C4-2B (cell line): ENCODE measurements at regions not wholly inside any gene's neighbourhood (a gene's known extent, or its start where the extent isn't known, plus 50 kb on each side); places are given as distances from the start of the nearest gene placed in this dataset.

ENCODE experiments used
- ZFX ChIP-seq: fragments of 450-650 bp; IDR thresholded peaks from 2 replicates; pipeline ENCODE4 v1.6.1; 2017
- TF ChIP-seq, protein P1 (sequence below): fragments of 450-650 bp; conservative IDR thresholded peaks from 2 replicates; pipeline ENCODE4 v1.5.1; 2017; ENCODE audit warnings: mild to moderate bottlenecking

GRCh38 chr21:36232641-36233040 is 76.0 kb downstream of the DOP1B start:
- TF ChIP-seq, protein P1, sequence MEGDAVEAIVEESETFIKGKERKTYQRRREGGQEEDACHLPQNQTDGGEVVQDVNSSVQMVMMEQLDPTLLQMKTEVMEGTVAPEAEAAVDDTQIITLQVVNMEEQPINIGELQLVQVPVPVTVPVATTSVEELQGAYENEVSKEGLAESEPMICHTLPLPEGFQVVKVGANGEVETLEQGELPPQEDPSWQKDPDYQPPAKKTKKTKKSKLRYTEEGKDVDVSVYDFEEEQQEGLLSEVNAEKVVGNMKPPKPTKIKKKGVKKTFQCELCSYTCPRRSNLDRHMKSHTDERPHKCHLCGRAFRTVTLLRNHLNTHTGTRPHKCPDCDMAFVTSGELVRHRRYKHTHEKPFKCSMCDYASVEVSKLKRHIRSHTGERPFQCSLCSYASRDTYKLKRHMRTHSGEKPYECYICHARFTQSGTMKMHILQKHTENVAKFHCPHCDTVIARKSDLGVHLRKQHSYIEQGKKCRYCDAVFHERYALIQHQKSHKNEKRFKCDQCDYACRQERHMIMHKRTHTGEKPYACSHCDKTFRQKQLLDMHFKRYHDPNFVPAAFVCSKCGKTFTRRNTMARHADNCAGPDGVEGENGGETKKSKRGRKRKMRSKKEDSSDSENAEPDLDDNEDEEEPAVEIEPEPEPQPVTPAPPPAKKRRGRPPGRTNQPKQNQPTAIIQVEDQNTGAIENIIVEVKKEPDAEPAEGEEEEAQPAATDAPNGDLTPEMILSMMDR = no peak
- no peak for TF ChIP-seq ZFX
